ACC112 (cell line): ENCODE measurements at regions not wholly inside any gene's neighbourhood (a gene's known extent, or its start where the extent isn't known, plus 50 kb on each side); places are given as distances from the start of the nearest gene placed in this dataset.
"Not testable (repeated sequence)": the region's sequence is repeated elsewhere in the genome, so short reads cannot be mapped to it uniquely, and the experiment has no call there.

Source experiments
- H2AFZ ChIP-seq: fragments of 200-600 bp; sonication (generic); one replicate; pipeline ENCODE4 v1.6.0; 2017; ENCODE audit warnings: antibody characterized with exemption, low read length; ENCODE audit not compliant: unreplicated experiment
- H3K27ac ChIP-seq: fragments of 200-600 bp; sonication (generic); 2 replicates; pipeline ENCODE4 v1.5.1; 2014; ENCODE audit warnings: low read depth, mild to moderate bottlenecking, antibody characterized with exemption, low read length, moderate library complexity
- H3K27me3 ChIP-seq: fragments of 200-600 bp; sonication (generic); 2 replicates; pipeline ENCODE4 v1.6.1; 2014; ENCODE audit warnings: mild to moderate bottlenecking, antibody characterized with exemption, low read length, moderate library complexity, mixed read lengths; ENCODE audit not compliant: insufficient read depth
- H3K36me3 ChIP-seq: fragments of 200-600 bp; sonication (generic); 2 replicates; pipeline ENCODE4 v1.6.1; 2016; ENCODE audit warnings: mild to moderate bottlenecking, antibody characterized with exemption, low read length, moderate library complexity, mixed read lengths; ENCODE audit not compliant: insufficient read depth
- H3K4me1 ChIP-seq: fragments of 200-600 bp; sonication (generic); one replicate; pipeline ENCODE4 v1.6.1; 2016; ENCODE audit warnings: low read length, mixed read lengths; ENCODE audit not compliant: insufficient read depth, unreplicated experiment, control insufficient read depth
- H3K4me3 ChIP-seq: fragments of 200-600 bp; sonication (generic); 2 replicates; pipeline ENCODE4 v1.5.1; 2014; ENCODE audit warnings: mild to moderate bottlenecking, low read depth, low read length
- H3K79me2 ChIP-seq: fragments of 200-600 bp; sonication (generic); one replicate; pipeline ENCODE4 v1.6.0; 2016; ENCODE audit warnings: low read length; ENCODE audit not compliant: control insufficient read depth, unreplicated experiment, insufficient read depth

DNA sequence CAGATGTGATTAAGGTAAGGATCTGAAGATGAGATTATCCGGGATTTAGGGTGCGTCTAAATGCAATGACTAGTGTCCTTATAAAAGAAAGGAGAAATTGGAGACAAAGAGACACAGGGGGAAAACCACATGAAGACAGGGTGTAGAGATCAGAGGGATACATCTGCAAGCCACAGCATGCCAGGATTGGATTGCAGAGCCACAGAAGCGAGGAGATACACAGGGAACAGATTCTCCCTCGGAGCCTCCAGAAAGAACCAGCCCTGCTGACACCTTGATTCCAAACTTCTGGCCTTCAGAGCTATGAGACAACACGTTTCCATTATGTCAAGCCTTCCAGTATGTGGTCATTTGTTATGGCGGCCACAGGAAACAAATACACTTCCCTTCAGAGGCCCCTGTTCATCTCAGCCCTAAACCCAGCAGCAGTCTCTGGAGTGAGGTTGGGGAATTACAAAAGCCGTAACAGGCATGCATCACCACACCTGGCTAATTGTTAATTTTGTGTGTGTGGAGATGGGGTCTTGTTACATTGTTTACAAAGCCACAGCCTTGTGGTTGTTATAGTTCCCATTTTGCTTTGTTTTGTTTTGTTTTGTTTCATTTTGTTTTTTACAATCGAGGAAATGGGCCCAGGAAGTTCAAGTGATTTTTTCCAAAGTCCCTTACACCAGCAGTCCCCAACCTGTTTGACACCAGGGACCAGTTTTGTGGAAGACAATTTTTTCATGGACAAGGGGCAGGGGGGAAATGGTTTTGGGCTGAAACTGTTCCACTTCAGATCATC, 51.6 kb upstream of the LYRM9 start:
- H3K79me2 ChIP-seq: no peaks in the 10 kb centered on the region
- H2AFZ ChIP-seq: no peak overlapping the region
- no peak overlapping the region for H3K27ac ChIP-seq
- H3K27me3 ChIP-seq: peaks cover 55% of the 10 kb centered on the region
- no peaks in the 10 kb centered on the region for H3K36me3 ChIP-seq
- H3K4me3 ChIP-seq: no peak overlapping the region
- H3K4me1 ChIP-seq: no peaks in the 10 kb centered on the region

DNA sequence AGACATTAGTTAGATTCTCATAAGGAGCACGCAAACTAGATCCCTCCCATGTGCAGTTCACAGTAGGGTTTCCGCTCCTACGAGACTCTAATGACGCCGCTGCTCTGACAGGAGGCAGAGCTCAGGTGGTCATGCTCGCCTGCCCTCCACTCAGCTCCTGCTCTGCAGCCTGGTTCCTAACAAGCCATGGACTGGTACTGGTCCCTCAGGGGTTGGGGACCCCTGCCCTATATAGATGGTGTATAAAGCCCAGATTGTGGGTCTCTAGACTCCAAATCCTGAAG, 52.1 kb upstream of the LYRM9 start:
- H3K27me3 ChIP-seq: peaks cover 53% of the 10 kb centered on the region
- no peaks in the 10 kb centered on the region for H3K79me2 ChIP-seq
- no peaks in the 10 kb centered on the region for H3K36me3 ChIP-seq
- no peak overlapping the region for H3K4me3 ChIP-seq
- no peak overlapping the region for H2AFZ ChIP-seq
- no peaks in the 10 kb centered on the region for H3K4me1 ChIP-seq
- no peak overlapping the region for H3K27ac ChIP-seq

DNA sequence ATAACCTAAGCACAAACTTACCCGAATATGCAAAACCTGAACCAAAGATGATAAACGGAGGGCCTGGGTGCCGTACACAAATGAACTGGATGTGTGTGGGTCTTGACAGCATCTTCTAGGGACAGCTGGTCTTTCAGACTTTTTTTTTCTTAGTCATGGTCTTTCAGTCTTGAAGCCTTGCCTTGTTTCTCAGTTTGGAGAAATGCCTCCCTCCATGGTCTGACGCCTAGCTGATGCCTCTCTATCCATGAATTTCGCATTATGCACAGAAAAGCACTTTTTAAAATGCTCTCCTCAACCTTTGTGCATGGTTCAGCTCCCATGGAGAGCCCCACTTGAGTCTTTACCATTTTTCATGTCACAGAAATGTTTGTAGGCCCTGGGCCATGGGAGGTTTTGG, 52.8 kb upstream of the LYRM9 start:
- Histone ChIP-seq H3K4me3 (no peak overlapping the region), H3K27me3 (peaks cover 46% of the 10 kb centered on the region), H3K79me2 (no peaks in the 10 kb centered on the region), H3K36me3 (no peaks in the 10 kb centered on the region), H3K4me1 (no peaks in the 10 kb centered on the region), H2AFZ (no peak overlapping the region), H3K27ac (no peak overlapping the region)

DNA sequence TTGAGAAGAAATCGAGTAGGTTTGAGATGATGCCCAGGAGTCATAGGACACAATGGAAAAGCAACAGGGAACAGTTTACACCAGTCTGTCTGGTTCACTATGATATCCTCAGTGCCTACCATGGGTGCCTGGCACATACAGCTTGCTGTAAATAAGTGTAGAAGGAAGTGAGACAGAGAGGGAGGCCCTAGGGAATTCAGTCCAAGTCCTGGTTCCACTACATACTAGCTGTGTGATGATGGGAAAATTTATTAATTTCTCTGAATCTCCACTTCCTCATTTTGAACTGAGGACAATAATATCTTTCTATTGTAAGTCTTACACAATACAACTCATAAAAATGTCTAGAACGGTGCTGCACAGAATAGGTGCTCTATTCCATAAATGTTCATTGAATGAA, 53.3 kb upstream of the LYRM9 start:
- Histone ChIP-seq H2AFZ (no peak overlapping the region), H3K27ac (no peak overlapping the region), H3K79me2 (no peaks in the 10 kb centered on the region), H3K4me3 (no peak overlapping the region), H3K4me1 (no peaks in the 10 kb centered on the region), H3K27me3 (peaks cover 42% of the 10 kb centered on the region), H3K36me3 (no peaks in the 10 kb centered on the region)

DNA sequence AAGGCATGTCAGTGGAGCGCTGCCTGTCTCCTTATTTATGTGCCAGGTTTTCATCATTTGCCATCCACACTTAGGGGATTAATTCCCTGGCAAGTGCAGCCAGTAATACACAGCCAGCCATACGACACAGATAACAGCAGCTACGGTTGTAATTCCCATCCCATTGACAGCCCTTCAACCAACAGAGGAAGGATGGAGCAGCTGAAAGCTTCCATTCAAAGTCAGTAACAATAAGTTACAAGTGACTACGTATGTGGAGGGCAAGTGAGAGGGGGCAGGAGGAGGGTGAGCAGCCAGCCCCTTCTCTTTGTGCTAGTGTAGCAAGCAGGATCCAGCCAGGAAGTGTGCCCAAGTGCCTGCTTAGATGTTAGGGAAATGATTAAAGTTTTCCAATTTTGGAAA, 53.8 kb upstream of the LYRM9 start:
- no peak overlapping the region for H3K27ac ChIP-seq
- no peak overlapping the region for H2AFZ ChIP-seq
- no peak overlapping the region for H3K4me3 ChIP-seq

DNA sequence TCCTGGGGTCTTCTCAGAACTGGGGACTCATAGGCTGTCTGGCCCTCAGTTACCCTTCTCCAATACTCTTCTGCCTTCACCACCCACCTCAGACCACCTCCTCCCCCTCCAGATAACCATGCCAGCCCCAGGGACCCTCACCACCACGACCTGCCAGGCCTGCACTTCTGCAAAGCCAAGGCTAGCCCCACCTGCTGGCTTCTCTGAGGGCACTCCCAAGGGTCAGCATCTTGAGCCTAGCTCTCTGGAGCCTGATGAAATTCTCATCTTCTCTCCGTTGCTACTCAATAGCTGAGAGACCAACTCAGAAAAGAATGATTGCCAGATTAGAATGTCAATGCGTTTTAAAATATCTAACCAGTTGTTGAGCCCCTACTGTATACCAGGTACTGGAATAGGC, 56.1 kb upstream of the LYRM9 start:
- Histone ChIP-seq H3K27me3 (peaks cover 44% of the 10 kb centered on the region), H3K27ac (no peak overlapping the region), H3K4me1 (no peaks in the 10 kb centered on the region), H3K79me2 (no peaks in the 10 kb centered on the region), H2AFZ (no peak overlapping the region), H3K4me3 (no peak overlapping the region), H3K36me3 (no peaks in the 10 kb centered on the region)

More for the DNA sequence above, 53.8 kb upstream of the LYRM9 start:
- Histone ChIP-seq H3K79me2 (no peaks in the 10 kb centered on the region), H3K27me3 (peaks cover 42% of the 10 kb centered on the region), H3K36me3 (no peaks in the 10 kb centered on the region), H3K4me1 (no peaks in the 10 kb centered on the region)

DNA sequence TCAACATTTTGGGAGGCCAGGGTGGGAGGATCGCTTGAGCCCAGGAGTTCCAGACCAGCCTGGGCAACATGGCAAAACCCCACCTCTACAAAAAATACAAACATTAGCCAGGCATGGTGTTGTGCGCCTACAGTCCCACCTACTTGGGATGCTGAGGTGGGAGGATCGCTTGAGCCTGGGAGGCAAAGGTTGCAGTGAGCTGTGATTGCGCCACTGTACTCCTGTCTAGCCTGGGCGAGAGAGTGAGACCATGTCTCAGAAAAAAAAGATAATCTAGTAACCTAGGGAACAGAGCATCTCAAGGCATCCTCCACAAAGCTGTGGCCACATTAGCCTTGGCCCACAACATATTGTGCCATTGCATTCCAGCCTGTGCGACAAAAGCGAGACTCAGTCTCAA, 57.1 kb upstream of the LYRM9 start:
- peaks cover 42% of the 10 kb centered on the region for H3K27me3 ChIP-seq
- H3K4me1 ChIP-seq, H3K4me3 ChIP-seq, H3K36me3 ChIP-seq, H3K79me2 ChIP-seq, H2AFZ ChIP-seq, H3K27ac ChIP-seq: not testable (repeated sequence)

DNA sequence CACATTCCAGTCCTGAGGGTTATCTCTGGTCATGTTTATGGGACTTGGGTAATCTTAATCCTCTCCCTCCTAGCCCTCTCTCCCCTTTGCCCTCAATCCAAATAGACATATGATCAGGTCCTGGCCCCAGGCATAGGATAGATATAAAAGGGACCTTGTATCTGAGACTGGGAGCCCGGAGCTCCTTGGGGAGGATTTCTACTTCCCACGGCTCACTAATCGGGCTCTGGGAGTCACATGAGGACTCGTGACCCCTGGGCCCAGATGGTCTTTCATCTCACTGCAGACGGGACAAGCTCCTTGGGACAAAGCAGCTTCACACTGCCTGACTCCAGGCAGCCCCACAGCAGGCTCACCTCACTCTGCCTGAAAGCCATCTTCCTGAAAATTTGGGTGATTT, 57.8 kb upstream of the LYRM9 start:
- Histone ChIP-seq H3K36me3 (no peaks in the 10 kb centered on the region), H3K27me3 (peaks cover 35% of the 10 kb centered on the region), H3K4me3 (no peak overlapping the region), H3K79me2 (no peaks in the 10 kb centered on the region), H2AFZ (no peak overlapping the region), H3K4me1 (no peaks in the 10 kb centered on the region), H3K27ac (no peak overlapping the region)

DNA sequence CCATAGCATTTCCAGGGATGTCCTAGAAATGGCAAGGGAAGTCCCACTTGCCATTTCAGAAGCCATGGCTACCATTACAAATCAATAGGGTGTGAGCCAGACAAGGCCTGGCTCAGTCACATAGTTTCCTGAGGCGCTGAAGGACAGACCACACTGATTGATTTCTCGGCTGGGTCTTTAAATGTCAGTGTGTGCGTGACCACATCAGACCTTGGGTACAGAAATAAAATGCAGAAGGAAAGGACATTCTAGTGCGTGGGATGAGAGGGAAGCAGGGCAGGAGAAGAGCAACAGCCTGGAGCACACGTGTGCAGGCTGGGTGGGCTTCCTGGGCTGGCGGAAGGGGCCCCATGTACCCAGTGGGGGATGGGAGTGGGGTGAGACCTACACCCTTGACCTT, 58.7 kb upstream of the LYRM9 start:
- Histone ChIP-seq H3K27me3 (peaks cover 37% of the 10 kb centered on the region), H3K36me3 (no peaks in the 10 kb centered on the region), H3K4me1 (no peaks in the 10 kb centered on the region), H2AFZ (no peak overlapping the region), H3K79me2 (no peaks in the 10 kb centered on the region), H3K27ac (no peak overlapping the region), H3K4me3 (no peak overlapping the region)

DNA sequence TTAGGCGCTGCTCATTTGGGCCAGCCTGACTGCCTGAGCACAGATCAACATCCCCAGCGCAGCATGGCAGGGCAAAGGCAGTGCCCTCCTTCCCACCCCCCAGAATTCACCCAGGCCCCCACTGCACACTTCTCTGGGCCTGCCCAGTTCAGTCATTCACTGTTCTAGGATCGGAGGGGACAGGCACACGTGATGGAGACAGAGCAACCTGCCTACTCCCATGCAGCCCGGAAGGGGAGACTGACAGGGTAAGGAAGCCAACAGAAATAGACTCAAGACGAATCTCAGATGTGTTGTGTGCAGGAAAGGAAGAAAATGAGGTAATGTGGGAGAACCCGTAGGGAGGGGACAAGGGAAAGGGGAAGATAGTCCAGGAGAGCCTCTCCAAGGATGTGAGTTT, 59.2 kb upstream of the LYRM9 start:
- H3K79me2 ChIP-seq: no peaks in the 10 kb centered on the region
- H3K4me3 ChIP-seq: no peak overlapping the region
- no peaks in the 10 kb centered on the region for H3K36me3 ChIP-seq
- H3K27ac ChIP-seq: no peak overlapping the region
- H3K27me3 ChIP-seq: peaks cover 39% of the 10 kb centered on the region
- peaks cover 4% of the 10 kb centered on the region for H3K4me1 ChIP-seq
- H2AFZ ChIP-seq: no peak overlapping the region

DNA sequence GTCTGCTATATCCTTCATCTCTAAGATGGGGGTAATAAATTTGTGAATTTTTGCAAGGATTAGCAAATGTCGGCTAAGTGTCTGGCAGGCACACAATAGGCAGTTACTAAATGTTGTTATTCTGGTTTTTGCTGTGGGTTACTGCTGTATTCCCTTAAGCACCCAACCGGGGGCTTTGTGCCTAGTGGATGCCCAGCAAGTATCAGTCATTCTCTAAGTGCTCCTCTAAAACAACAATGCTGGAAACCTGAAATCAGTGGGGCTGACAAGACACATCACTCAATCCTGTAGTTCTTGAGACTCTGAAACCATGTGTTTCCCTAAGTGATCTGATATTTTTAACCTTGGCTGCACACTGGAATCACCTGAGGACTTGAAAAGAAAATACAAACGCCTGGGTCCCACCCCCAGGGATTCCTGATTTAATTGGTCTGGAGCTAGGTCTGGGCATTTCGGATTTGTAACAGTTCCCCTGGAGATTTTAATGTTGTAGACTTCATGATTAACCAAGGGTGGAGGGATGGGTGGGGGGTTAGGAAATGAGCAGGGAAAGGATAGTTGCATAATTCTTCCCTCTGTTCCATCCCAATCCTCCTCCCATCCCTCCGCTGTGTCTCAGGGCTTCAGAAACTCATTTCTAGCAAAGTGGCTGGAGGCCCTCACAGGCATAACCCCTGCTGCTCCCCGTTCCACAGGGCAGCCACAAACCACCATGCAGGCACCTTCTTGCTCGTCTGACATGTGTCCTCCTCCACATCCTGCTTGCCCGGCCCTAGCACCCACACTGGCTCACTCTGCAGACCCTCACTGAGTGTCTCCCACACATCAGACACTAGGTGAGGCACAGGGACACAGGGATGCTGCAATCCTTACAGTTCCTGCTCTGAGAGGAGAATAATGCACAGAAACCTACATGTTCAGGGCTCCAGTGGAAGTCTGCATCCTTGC, 61.7 kb upstream of the LYRM9 start:
- peaks cover 42% of the 10 kb centered on the region for H3K27me3 ChIP-seq
- H3K4me1 ChIP-seq: peaks cover 4% of the 10 kb centered on the region
- H3K79me2 ChIP-seq: no peaks in the 10 kb centered on the region
- H3K27ac ChIP-seq: no peak overlapping the region
- H2AFZ ChIP-seq: no peak overlapping the region
- H3K36me3 ChIP-seq: no peaks in the 10 kb centered on the region
- H3K4me3 ChIP-seq: no peak overlapping the region
